H4 (cell line): ENCODE measurements at regions not wholly inside any gene's neighbourhood (a gene's known extent, or its start where the extent isn't known, plus 50 kb on each side); places are given as distances from the start of the nearest gene placed in this dataset.

Experiments
- DNase-seq: peaks from one replicate; pipeline ENCODE4 v3.0.0-alpha.2; 2015; ENCODE audit warnings: low spot score

GRCh38 chr4:54359919-54360650, 131.0 kb downstream of the PDGFRA start:
- no peak for DNase-seq

- no peak for DNase-seq
These were observed 133.9 kb downstream of the PDGFRA start for GRCh38 chr4:54363037-54363436.

DNA sequence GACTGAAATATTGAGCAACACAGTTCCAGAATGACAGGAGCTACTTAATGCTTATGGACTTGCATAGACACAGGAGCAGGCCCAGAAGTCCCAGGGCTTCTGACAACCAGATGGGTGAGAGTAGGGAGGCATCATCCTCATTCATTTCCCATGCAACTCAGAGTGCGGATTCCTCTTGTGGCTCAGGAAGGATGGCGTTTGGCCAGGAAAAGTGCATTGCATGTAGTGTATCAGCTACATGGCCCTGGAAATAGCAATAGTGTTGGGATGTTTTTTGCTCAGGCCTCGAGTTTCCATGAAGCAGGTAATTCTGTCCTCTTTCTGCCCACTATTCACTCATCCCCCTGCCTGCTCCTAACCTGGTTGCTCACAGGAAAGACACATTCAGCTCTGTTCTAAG, 136.6 kb downstream of the PDGFRA start:
- no peak for DNase-seq

- no peak for DNase-seq
These were observed 138.0 kb downstream of the PDGFRA start for GRCh38 chr4:54367059-54367458.

DNA sequence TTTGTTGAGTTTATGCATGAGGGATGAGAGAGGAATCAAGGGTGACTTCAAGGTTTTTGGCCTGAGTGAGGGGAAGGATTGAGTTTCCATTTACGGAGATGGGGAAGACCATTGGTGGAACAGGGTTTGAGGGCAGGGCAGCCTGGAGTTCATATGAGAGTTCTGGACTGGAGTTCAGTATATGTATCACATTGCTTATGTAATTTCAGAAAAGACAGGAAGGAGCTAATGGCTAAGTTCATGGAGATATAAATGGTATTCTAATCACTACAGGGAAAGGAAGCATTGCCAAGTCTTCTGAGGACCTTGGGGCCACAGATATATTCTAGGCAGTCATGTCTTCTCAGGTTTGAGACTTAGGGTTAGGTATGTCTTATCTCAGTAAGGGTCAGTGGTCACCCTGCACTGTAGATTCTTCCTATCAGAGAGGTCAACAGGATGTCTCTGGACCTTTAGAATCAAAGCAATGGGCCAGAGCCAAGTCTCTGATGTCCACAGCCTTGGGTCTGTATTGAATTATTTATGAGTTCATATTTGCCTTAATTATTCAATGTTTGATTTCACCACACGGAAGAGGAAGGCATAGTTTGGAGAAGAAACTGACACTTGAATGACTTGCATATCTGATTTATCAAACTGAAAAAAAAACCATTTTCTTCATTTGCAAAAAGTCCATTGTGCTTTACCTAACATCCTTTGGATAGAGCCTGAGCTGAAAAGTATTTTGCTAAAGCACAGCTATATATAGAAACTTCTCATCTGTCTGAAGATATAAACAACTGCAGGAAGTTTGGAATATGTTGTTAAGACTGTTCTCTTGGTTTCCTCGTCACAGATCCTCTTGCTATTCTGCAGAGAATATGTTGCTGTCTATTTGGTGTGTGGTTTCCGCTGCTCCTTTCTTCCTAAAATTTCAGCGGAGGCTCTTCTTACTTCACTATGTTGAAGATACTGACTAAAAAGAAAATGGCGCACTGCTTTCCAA, 139.5 kb downstream of the PDGFRA start:
- no peak for DNase-seq

DNA sequence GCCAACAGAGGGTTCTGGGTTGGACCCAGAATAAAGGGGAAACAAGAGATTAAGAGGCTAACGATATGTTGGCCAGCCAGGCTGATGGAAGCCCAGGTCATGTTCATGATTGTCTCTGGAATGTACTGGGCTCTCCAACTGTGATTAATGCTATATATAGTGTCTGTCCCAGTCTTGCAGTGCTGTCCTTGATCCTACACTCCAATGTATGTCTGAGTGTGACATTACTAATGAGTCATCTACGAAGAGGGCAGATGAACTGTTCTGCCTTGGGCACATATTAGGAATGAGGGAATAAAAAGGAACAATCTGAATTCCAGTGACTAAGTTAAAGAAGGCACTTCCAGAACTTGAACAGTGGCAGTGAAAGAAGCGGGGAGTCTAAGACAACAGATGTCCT, 142.1 kb downstream of the PDGFRA start:
- DNase-seq: no peak

GRCh38 chr4:54372951-54373350, 143.9 kb downstream of the PDGFRA start:
- DNase-seq: no peak

DNA sequence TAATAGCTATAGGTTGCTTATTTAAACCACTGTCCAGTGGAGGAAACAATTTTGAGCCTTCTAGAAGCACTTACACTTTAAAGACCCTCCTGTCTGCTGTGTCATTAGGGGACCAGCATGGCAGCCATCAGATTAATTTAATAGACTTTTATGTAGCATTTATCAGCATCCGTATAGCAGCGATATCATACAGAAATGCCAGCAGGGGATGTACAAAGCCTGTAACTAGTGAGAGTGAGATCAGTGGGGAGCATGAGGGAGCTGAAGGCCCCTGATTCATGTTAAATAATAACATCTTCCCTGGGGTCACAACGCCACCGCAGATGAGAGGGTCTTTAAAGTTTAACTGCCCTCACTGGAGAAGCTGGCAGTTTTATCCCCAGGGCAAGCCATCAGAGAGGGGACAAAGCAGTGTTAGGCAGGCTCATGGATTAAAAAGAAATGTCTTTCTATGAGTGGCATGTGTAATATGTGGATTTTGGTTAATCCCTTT, 144.7 kb downstream of the PDGFRA start:
- DNase-seq: no peak

DNA sequence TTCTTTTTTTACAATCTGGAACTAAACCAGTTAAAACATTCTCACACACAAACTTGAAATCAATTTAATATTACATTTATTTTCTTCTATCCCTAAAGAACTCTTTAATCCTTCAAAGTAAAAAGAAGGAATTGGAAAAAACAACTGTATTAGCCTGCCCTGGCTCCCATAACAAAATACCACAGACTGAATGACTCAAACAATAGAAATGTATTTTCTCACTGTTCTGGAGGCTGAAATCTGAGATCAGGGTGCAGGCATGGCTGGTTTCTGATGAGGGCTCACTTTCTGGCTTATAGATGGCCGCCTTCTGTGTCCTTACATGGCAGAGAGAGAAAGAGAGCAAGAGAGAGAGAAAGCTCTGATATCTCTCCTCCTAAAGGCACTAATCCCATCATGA, 149.4 kb downstream of the PDGFRA start:
- no peak for DNase-seq

- no peak for DNase-seq
These were observed 155.1 kb downstream of the PDGFRA start for GRCh38 chr4:54384152-54384551.

- peak; percentile 57 for DNase-seq
These were observed 155.5 kb downstream of the PDGFRA start for GRCh38 chr4:54384563-54384962.

DNA sequence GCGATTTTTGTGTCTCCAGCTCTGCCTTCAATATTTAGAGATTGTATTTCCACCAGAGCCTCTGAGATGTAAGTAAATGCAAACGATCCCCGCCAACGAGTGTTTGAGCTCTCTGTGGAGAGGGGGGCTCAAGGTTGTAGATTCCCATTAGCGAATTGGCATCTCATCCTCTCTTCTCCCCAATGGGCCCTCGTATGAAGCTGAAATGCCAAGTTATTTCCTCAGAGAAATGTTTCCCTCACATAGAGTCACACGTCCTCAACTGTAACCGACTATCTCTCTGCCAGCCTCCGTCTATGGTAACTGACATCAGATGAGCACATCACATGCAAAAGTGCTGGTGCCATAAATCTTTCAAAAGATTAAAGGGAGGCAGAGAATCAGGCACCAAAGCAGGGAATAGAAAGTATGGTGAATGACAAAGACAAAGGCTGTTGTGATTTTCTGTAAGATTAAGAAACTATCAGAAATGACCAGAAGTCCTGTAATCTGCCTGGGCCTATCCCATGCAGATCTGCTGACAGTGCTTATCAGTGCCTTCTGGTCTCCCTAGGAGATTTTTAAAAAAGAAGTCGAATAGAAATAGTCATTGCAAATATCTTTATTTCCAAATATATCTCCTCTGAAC, 157.1 kb downstream of the PDGFRA start:
- no peak for DNase-seq

GRCh38 chr4:54386693-54387092, 157.6 kb downstream of the PDGFRA start:
- no peak for DNase-seq

GRCh38 chr4:54390670-54391069, 161.6 kb downstream of the PDGFRA start:
- DNase-seq: no peak

DNA sequence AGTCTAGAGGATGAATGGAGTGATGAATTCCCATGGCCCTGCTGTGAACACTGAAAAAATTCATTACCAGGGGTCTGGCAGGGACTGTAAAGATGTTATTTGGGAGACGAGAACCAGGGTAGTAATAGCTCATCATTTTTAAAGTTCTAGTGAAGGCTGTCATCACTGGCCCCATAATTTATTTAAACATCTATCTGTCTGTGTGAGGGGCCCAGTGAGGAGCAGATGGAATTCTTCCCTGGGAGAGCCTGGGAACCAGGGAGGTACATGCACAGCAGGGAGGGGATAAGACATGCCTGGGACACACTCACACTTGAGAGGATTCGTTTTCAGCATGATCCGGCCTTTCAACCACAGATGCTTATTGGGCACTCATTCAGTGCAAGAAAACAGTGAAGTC, 162.0 kb downstream of the PDGFRA start:
- DNase-seq: no peak

- DNase-seq: no peak
These were observed 163.4 kb downstream of the PDGFRA start for GRCh38 chr4:54392479-54392878.

DNA sequence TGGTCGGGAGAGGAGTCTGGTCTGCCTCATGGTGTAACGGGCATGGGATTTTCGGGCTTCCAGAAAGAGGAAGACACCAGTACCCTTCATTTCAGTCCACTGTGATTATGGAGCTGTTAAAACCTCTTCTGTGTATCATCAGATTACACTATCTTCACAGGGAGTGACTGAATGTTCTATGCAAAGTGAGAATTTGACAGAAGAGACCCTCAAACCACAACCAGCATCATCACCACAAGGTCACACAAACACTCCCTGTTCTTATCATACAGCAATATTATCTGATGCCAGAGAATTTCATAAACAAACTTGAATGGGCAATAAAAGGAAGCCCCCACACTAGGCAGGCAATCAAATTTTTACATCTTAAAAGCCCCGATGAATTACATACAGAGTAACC, 164.2 kb downstream of the PDGFRA start:
- no peak for DNase-seq

- no peak for DNase-seq
These were observed 166.0 kb downstream of the PDGFRA start for GRCh38 chr4:54395013-54395527.

DNA sequence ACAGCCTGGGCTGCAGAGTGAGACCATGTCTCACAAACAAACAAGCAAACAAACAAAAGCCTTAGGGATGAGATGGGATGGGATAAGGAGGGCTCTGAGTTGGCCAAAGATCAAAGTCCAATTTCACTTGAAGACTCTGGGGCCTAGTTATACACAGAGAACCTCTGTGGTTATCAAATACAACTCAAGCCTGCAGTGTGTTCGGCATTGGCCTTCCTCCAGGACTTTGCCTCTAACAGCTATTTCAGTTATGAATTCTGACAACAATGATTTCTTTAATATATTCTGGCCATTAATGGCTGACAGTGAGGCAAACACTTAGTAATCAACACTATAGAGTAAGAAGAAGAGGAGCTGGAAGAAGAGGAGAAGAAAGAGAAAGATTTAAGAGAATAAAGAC, 171.1 kb downstream of the PDGFRA start:
- DNase-seq: no peak

DNA sequence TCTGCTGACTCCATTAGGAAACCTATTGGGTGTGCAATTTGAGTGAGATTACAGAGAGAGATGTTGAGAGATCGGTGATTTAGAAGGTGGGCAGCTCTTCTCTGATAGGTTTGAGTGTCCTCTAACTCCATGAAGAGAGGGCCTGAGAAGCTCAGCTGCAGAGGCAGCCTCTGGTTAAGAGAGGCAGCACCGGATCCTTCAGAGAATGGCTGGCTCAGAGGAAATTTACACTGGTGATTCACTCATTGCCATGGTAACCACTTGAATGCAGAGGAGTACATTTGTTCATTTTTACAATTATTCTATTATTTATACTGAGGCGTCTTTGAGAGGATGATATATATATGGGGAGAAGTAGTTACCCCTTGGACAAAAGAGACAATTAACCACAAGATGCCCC, 171.7 kb downstream of the PDGFRA start:
- peak; percentile 32 for DNase-seq

DNA sequence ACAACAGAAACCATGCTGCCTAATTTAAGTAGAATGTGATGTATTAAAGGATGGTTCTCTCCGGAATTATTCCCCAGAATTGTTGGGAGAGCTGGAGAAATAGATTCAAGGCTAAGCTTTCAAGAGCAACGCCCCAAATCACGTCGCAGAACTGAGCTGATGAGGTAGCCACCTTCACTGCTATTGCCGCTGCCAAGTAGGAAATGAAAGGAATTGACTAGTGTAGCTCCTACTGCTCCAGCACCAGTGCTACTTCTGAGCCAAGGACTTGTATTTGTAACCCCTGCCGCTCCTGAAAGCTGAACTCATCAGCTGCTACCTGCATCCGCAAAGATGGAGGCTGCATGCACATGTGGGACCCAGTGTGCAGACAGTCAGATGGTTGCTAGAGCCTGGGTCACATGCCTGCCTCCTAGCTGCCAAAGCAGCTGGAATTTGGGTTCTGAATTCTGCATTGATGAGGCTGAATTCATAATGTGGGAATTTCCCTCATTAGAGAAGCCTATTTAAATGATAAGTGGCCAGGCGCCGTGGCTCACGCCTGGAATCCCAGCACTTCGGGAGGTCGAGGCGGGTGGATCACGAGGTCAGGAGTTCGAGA, 173.9 kb downstream of the PDGFRA start:
- no peak for DNase-seq
